Activated naive CD4-positive, alpha-beta T cell treated with anti-CD3 and anti-CD28 coated beads, Interleukin-2, amount 50 U/mL, for 24 hours (primary cell): ENCODE measurements at regions not wholly inside any gene's neighbourhood (a gene's known extent, or its start where the extent isn't known, plus 50 kb on each side); places are given as distances from the start of the nearest gene placed in this dataset.
"Not testable (repeated sequence)": the region's sequence is repeated elsewhere in the genome, so short reads cannot be mapped to it uniquely, and the experiment has no call there.

ENCODE experiments used
- H3K27ac Mint-ChIP-seq: one replicate; pipeline ENCODE4 v1.8.0; 2021; ENCODE audit warnings: mild to moderate bottlenecking, mixed read lengths
- H3K27me3 Mint-ChIP-seq: one replicate; pipeline ENCODE4 v1.8.0; 2021; ENCODE audit warnings: mixed read lengths
- H3K36me3 Mint-ChIP-seq: one replicate; pipeline ENCODE4 v1.8.0; 2021; ENCODE audit warnings: mixed read lengths
- H3K4me1 Mint-ChIP-seq: one replicate; pipeline ENCODE4 v1.8.0; 2021; ENCODE audit warnings: mixed read lengths
- H3K4me3 Mint-ChIP-seq: one replicate; pipeline ENCODE4 v1.8.0; 2021; ENCODE audit warnings: mild to moderate bottlenecking, mixed read lengths
- H3K9me3 Mint-ChIP-seq: one replicate; pipeline ENCODE4 v1.8.0; 2021; ENCODE audit warnings: mixed read lengths

GRCh38 chr11:13209379-13209778 is 68.2 kb upstream of the BMAL1 start:
- Mint-ChIP-seq H3K27ac (no peak overlapping the region), H3K9me3 (no peaks in the 10 kb centered on the region), H3K27me3 (no peaks in the 10 kb centered on the region), H3K36me3 (no peaks in the 10 kb centered on the region), H3K4me3 (no peak overlapping the region), H3K4me1 (peaks cover 44% of the 10 kb centered on the region)

GRCh38 chr11:13210424-13210823 is 67.2 kb upstream of the BMAL1 start:
- Mint-ChIP-seq H3K27ac (no peak overlapping the region), H3K4me3 (no peak overlapping the region), H3K4me1 (peaks cover 37% of the 10 kb centered on the region), H3K27me3 (no peaks in the 10 kb centered on the region), H3K9me3 (no peaks in the 10 kb centered on the region), H3K36me3 (no peaks in the 10 kb centered on the region)

GRCh38 chr11:13214276-13214675 is 63.3 kb upstream of the BMAL1 start:
- no peak overlapping the region for H3K4me3 Mint-ChIP-seq
- H3K9me3 Mint-ChIP-seq = no peaks in the 10 kb centered on the region
- no peaks in the 10 kb centered on the region for H3K27me3 Mint-ChIP-seq
- no peaks in the 10 kb centered on the region for H3K36me3 Mint-ChIP-seq
- H3K27ac Mint-ChIP-seq = no peak overlapping the region
- peaks cover 6% of the 10 kb centered on the region for H3K4me1 Mint-ChIP-seq

- Mint-ChIP-seq H3K9me3 (no peaks in the 10 kb centered on the region), H3K4me1 (peaks cover 1% of the 10 kb centered on the region)
Measured at GRCh38 chr11:13215149-13215548, 62.4 kb upstream of the BMAL1 start.

GRCh38 chr11:13216019-13216710 is 61.4 kb upstream of the BMAL1 start:
- H3K36me3 Mint-ChIP-seq = no peaks in the 10 kb centered on the region
- no peaks in the 10 kb centered on the region for H3K27me3 Mint-ChIP-seq
- H3K4me1 Mint-ChIP-seq = no peaks in the 10 kb centered on the region
- no peaks in the 10 kb centered on the region for H3K9me3 Mint-ChIP-seq
- no peak overlapping the region for H3K27ac Mint-ChIP-seq
- H3K4me3 Mint-ChIP-seq = no peak overlapping the region

More at GRCh38 chr11:13215149-13215548, 62.4 kb upstream of the BMAL1 start:
- Mint-ChIP-seq H3K4me3 (no peak overlapping the region), H3K27me3 (no peaks in the 10 kb centered on the region), H3K36me3 (no peaks in the 10 kb centered on the region), H3K27ac (no peak overlapping the region)

GRCh38 chr11:13216711-13217075 is 60.9 kb upstream of the BMAL1 start:
- no peak overlapping the region for H3K27ac Mint-ChIP-seq
- H3K27me3 Mint-ChIP-seq = no peaks in the 10 kb centered on the region
- H3K9me3 Mint-ChIP-seq = no peaks in the 10 kb centered on the region
- no peaks in the 10 kb centered on the region for H3K36me3 Mint-ChIP-seq
- no peak overlapping the region for H3K4me3 Mint-ChIP-seq
- H3K4me1 Mint-ChIP-seq = no peaks in the 10 kb centered on the region

- H3K27me3 Mint-ChIP-seq, H3K9me3 Mint-ChIP-seq, H3K4me1 Mint-ChIP-seq, H3K4me3 Mint-ChIP-seq, H3K36me3 Mint-ChIP-seq: not testable (repeated sequence)
- H3K27ac Mint-ChIP-seq = peak overlapping the region; percentile 46
Measured at GRCh38 chr11:13218685-13219084, 58.9 kb upstream of the BMAL1 start.

GRCh38 chr11:13220148-13220547 is 57.4 kb upstream of the BMAL1 start:
- Mint-ChIP-seq H3K27ac (no peak overlapping the region), H3K36me3 (no peaks in the 10 kb centered on the region), H3K9me3 (no peaks in the 10 kb centered on the region), H3K4me1 (no peaks in the 10 kb centered on the region), H3K27me3 (no peaks in the 10 kb centered on the region), H3K4me3 (no peak overlapping the region)

GRCh38 chr11:13221722-13222121 is 55.9 kb upstream of the BMAL1 start:
- Mint-ChIP-seq H3K27ac (no peak overlapping the region), H3K9me3 (no peaks in the 10 kb centered on the region), H3K27me3 (no peaks in the 10 kb centered on the region), H3K36me3 (no peaks in the 10 kb centered on the region), H3K4me1 (no peaks in the 10 kb centered on the region), H3K4me3 (no peak overlapping the region)

- no peaks in the 10 kb centered on the region for H3K27me3 Mint-ChIP-seq
- no peak overlapping the region for H3K4me3 Mint-ChIP-seq
- no peaks in the 10 kb centered on the region for H3K4me1 Mint-ChIP-seq
- no peaks in the 10 kb centered on the region for H3K36me3 Mint-ChIP-seq
- no peak overlapping the region for H3K27ac Mint-ChIP-seq
- no peaks in the 10 kb centered on the region for H3K9me3 Mint-ChIP-seq
Measured at GRCh38 chr11:13222285-13222684, 55.3 kb upstream of the BMAL1 start.

- Mint-ChIP-seq H3K27ac (no peak overlapping the region), H3K4me3 (no peak overlapping the region)
Measured at GRCh38 chr11:13223112-13223511, 54.5 kb upstream of the BMAL1 start.

GRCh38 chr11:13224324-13224723 is 53.3 kb upstream of the BMAL1 start:
- H3K4me3 Mint-ChIP-seq = no peak overlapping the region
- no peaks in the 10 kb centered on the region for H3K9me3 Mint-ChIP-seq
- no peaks in the 10 kb centered on the region for H3K36me3 Mint-ChIP-seq
- peaks cover 7% of the 10 kb centered on the region for H3K4me1 Mint-ChIP-seq
- no peaks in the 10 kb centered on the region for H3K27me3 Mint-ChIP-seq
- no peak overlapping the region for H3K27ac Mint-ChIP-seq

More at GRCh38 chr11:13223112-13223511, 54.5 kb upstream of the BMAL1 start:
- Mint-ChIP-seq H3K27me3 (no peaks in the 10 kb centered on the region), H3K4me1 (peaks cover under 1% of the 10 kb centered on the region), H3K36me3 (no peaks in the 10 kb centered on the region), H3K9me3 (no peaks in the 10 kb centered on the region)

- H3K36me3 Mint-ChIP-seq = no peaks in the 10 kb centered on the region
- no peak overlapping the region for H3K4me3 Mint-ChIP-seq
- no peak overlapping the region for H3K27ac Mint-ChIP-seq
- H3K4me1 Mint-ChIP-seq = peaks cover 7% of the 10 kb centered on the region
- H3K27me3 Mint-ChIP-seq = no peaks in the 10 kb centered on the region
- H3K9me3 Mint-ChIP-seq = no peaks in the 10 kb centered on the region
Measured at GRCh38 chr11:13225038-13226001, 52.3 kb upstream of the BMAL1 start.

GRCh38 chr11:13227676-13228255 is 49.8 kb upstream of the BMAL1 start:
- Mint-ChIP-seq H3K27me3 (peaks cover under 1% of the 10 kb centered on the region), H3K36me3 (peaks cover under 1% of the 10 kb centered on the region), H3K4me1 (peaks cover 7% of the 10 kb centered on the region), H3K4me3 (no peak overlapping the region), H3K9me3 (no peaks in the 10 kb centered on the region), H3K27ac (no peak overlapping the region)
